Vagina (tissue), 2 donors: ENCODE measurements at regions not wholly inside any gene's neighbourhood (a gene's known extent, or its start where the extent isn't known, plus 50 kb on each side); places are given as distances from the start of the nearest gene placed in this dataset.

ENCODE experiments used
- POLR2A ChIP-seq, 2 donors: fragments of 450-650 bp; IDR thresholded peaks; one replicate each; pipeline ENCODE4 v1.6.1; 2017; ENCODE audit warnings: antibody characterized with exemption in 2 of 2, mild to moderate bottlenecking in 2 of 2, moderate library complexity in 2 of 2
- POLR2AphosphoS5 ChIP-seq, 2 donors: sonication (generic); formaldehyde crosslinking; IDR thresholded peaks; one replicate each; pipeline ENCODE4 v1.9.0; 2017; ENCODE audit warnings: antibody characterized with exemption in 2 of 2, mild to moderate bottlenecking in 2 of 2, low read depth in 1 of 2; ENCODE audit not compliant: insufficient read depth in 1 of 2
- TF ChIP-seq, protein P1 (sequence below), 3 experiments: fragments of 450-650 bp in 2 of 3; fragments of 200-600 bp in 1 of 3; sonication (generic) in 1 of 3; IDR thresholded peaks; one replicate each; pipeline ENCODE4 v1.5.1; 2017 to 2019; ENCODE audit warnings: antibody characterized with exemption in 3 of 3, mild to moderate bottlenecking in 2 of 3, moderate library complexity in 2 of 3

DNA sequence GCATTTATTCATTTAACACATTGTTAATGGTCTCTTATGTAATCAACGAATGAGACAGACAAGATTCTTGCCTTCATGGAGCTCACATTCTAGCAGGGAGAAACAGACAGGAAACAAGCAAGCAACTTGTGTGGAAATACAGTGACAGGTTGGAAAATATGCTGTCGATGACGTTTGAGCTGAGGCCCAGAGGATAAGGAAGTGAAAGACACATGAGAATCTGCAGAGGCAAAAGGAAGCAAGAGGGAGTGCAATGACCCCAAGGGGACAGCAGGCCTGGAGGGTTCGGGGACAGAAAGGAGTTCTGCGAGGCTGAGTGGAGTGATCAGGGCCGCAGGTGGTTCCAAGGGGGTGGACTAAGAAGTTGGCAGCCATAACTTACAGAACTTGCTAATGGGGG lies 60.6 kb upstream of the AKT3 start:
- TF ChIP-seq, protein P1, sequence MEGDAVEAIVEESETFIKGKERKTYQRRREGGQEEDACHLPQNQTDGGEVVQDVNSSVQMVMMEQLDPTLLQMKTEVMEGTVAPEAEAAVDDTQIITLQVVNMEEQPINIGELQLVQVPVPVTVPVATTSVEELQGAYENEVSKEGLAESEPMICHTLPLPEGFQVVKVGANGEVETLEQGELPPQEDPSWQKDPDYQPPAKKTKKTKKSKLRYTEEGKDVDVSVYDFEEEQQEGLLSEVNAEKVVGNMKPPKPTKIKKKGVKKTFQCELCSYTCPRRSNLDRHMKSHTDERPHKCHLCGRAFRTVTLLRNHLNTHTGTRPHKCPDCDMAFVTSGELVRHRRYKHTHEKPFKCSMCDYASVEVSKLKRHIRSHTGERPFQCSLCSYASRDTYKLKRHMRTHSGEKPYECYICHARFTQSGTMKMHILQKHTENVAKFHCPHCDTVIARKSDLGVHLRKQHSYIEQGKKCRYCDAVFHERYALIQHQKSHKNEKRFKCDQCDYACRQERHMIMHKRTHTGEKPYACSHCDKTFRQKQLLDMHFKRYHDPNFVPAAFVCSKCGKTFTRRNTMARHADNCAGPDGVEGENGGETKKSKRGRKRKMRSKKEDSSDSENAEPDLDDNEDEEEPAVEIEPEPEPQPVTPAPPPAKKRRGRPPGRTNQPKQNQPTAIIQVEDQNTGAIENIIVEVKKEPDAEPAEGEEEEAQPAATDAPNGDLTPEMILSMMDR (IDR thresholded peaks at IDR 0.05) = no peak
- no peak for TF ChIP-seq POLR2A (IDR thresholded peaks at IDR 0.05)
- TF ChIP-seq POLR2AphosphoS5 (IDR thresholded peaks at IDR 0.05; ENCODE audit: insufficient read depth in 1 of 2, low read depth in 1 of 2) = no peak
